AG04450 (cell line): ENCODE measurements at regions not wholly inside any gene's neighbourhood (a gene's known extent, or its start where the extent isn't known, plus 50 kb on each side); places are given as distances from the start of the nearest gene placed in this dataset.
"Not testable (repeated sequence)": the region's sequence is repeated elsewhere in the genome, so short reads cannot be mapped to it uniquely, and the experiment has no call there.

ENCODE experiments used
- CTCF ChIA-PET: fragments of 300-600, 350-600 bp; formaldehyde crosslinking; extraction: SDS; loops from one replicate; lab custom pipeline; 2022; ENCODE audit warnings: antibody characterized with exemption, inconsistent platforms; lab: Charles Lee
- POLR2A ChIA-PET: fragments of 350-600 bp; formaldehyde crosslinking; extraction: SDS; loops from one replicate; lab custom pipeline; 2021; ENCODE audit warnings: antibody characterized with exemption, inconsistent platforms; lab: Yijun Ruan, JAX
- DNase-seq: peaks from one replicate; pipeline ENCODE4 v3.0.0-alpha.2; 2011; ENCODE audit warnings: low read depth, low spot score
- H3K27ac ChIP-seq: one replicate; pipeline ENCODE4 v1.5.1; 2012; ENCODE audit warnings: low read depth, low read length, control low read depth
- H3K27me3 ChIP-seq: one replicate; pipeline ENCODE4 v1.6.0; 2012; ENCODE audit warnings: low read length; ENCODE audit not compliant: control insufficient read depth, insufficient read depth
- H3K4me3 ChIP-seq: 2 replicates; pipeline ENCODE4 v1.5.1; 2011; ENCODE audit warnings: mild to moderate bottlenecking, low read depth, low read length, control low read depth
- H3K9me3 ChIP-seq: 2 replicates; pipeline ENCODE4 v1.5.1; 2012; ENCODE audit warnings: low read length; ENCODE audit not compliant: control insufficient read depth, insufficient read depth
- CTCF ChIP-seq: IDR thresholded peaks from 2 replicates; pipeline ENCODE4 v1.5.1; 2011; ENCODE audit warnings: low read depth, low read length, control low read depth, inconsistent platforms

DNA sequence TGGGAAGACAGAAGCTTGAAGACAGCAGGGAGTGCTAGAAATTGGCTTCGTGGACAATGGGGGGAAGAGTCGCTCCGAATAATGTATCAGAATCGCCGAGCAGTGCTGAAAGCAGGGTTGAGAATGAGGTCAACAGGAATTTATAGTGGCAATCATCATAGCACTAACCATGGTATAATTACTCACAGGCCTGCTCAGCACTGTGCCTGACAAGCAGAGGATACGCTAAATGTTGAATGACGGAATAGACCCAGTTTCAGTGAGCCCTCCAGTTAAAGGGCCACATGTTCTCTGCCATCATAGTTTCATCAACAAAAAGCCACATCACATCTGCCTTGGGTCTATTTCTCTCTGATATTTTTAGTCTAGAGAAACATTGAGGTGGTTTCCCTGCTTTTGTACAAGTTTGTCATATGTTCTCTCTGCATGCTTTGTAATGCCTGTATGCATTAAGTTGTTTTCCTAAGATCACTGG, 130.3 kb upstream of the EGLN3 start:
- Histone ChIP-seq H3K27me3 (no peaks in the 10 kb centered on the region), H3K4me3 (no peak overlapping the region), H3K27ac (no peak overlapping the region), H3K9me3 (no peaks in the 10 kb centered on the region)
- DNase-seq, result no peak
- TF ChIP-seq CTCF, result no peak
- POLR2A ChIA-PET, result no interaction called here
- CTCF ChIA-PET, result no interaction called here

- H3K27ac ChIP-seq, POLR2A ChIA-PET, H3K4me3 ChIP-seq, CTCF ChIA-PET, H3K9me3 ChIP-seq, H3K27me3 ChIP-seq, DNase-seq: not testable (repeated sequence)
These were observed 128.8 kb upstream of the EGLN3 start for GRCh38 chr14:34079643-34080042.

GRCh38 chr14:34078117-34078743, 127.4 kb upstream of the EGLN3 start:
- ChIA-PET CTCF (no interaction called here), POLR2A (no interaction called here)
- DNase-seq, result no peak
- Histone ChIP-seq H3K9me3 (no peaks in the 10 kb centered on the region), H3K27ac (no peak overlapping the region), H3K4me3 (no peak overlapping the region), H3K27me3 (no peaks in the 10 kb centered on the region)
- no peak for TF ChIP-seq CTCF

DNA sequence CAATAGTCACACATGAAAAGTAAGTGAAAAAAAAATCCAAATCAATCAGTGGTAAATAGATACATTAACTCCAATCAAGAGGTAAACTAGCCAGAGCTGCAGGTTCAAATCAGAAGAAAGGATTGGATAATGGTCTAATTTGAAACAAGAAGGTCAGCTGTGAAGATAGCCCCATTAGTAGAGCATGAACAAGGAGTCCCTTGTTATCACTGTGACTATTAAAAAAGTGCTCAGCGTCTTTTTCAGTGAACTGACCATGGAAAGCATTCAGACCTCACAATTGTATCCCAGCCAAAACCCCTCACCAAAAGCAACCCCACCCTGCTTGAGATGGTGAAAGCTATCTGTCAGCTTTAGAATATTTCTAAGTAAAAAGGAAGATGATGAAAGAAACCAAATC, 125.0 kb upstream of the EGLN3 start:
- Histone ChIP-seq H3K9me3 (no peaks in the 10 kb centered on the region), H3K4me3 (no peak overlapping the region), H3K27ac (no peak overlapping the region), H3K27me3 (no peaks in the 10 kb centered on the region)
- ChIA-PET CTCF (no interaction called here), POLR2A (no interaction called here)
- no peak for TF ChIP-seq CTCF
- DNase-seq, result no peak

DNA sequence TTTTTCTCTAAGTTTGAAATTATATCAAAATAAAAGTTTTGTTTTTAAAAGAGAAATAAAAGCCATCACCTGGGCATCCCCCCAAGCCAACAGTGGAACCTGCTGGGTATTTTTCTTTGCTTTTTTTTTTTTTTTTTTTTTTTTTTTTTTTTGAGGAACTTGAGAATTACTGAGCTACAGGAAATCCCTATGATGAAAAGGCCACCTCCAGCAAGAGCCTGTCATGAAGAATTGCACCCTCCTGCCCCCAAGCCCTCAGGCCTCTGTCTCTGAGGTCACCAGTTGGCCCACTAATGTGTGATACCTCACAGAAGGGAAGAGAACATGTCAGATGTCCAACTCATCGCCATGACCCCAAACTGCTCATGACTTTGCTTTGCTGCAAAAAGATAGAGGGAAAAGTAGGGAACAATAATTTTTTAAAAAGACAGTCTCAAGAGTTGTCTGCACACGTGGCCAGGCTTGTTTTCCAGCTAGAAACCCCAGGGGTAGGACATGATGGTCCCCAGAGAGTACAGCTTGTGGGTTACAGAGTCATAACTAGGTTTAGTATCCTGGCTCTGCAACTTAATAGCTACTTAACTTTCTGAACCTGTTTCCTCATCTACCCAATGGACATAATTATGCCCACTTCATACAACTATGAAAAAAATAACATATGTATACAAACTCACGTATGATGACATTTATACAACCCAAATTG, 124.3 kb upstream of the EGLN3 start:
- no peak overlapping the region for H3K4me3 ChIP-seq
- no peak overlapping the region for H3K27ac ChIP-seq
- ChIA-PET POLR2A (no interaction called here), CTCF (no interaction called here)
- no peaks in the 10 kb centered on the region for H3K27me3 ChIP-seq
- TF ChIP-seq CTCF, result no peak
- no peak for DNase-seq
- H3K9me3 ChIP-seq, result no peaks in the 10 kb centered on the region
